HG02870 (cell line): ENCODE measurements at regions not wholly inside any gene's neighbourhood (a gene's known extent, or its start where the extent isn't known, plus 50 kb on each side); places are given as distances from the start of the nearest gene placed in this dataset.

Experiments used
- ATAC-seq: cut with Tn5 transposase; IDR thresholded peaks from one replicate; pipeline ENCODE4 v1.9.1; 2021; ENCODE audit warnings: mild to moderate bottlenecking, moderate library complexity; ENCODE audit not compliant: unreplicated experiment

DNA sequence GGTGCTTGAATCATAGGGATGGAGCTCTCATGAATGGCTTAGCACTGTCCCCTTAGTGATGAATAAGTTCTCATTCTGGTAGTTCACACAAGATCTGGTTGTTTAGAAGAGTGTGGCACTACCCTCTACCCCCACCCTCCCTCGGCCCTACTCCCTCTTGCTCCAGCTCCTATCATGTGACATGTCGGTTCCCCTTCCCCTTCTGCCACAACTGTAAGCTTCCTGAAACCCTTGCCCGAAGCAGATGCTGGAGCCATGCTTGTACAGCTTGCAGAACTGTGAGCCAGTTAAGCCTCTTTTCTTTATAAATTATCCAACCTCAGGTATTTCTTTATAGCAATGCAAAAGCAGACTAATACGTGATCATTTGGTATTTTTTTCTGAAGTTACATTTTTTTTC, 1012.6 kb downstream of the BCL11A start:
- ATAC-seq = no peak

DNA sequence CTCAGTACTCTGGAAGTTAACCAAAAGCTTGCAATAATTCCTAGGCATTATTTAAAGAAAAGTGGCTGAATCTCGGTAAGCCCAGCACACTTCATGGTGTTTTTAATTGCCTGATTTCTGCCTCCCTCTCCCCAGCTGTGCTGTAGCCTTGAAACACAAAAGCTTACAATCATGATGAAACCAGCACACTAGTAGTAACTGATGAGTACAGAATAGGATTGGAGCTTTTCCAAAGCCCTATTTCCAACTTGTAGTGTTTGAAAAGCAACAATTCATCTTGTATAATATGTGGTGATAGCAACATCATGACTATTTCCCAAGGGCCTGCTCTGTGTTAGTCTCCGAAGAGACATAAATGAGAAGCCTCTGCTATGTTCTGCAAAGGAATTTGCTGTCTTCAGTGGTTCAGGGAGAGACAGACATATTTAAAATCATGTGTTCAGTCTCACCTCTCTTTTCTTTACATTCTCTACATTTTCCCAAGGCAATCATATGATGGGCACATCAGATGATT, 1015.0 kb downstream of the BCL11A start:
- ATAC-seq = no peak

DNA sequence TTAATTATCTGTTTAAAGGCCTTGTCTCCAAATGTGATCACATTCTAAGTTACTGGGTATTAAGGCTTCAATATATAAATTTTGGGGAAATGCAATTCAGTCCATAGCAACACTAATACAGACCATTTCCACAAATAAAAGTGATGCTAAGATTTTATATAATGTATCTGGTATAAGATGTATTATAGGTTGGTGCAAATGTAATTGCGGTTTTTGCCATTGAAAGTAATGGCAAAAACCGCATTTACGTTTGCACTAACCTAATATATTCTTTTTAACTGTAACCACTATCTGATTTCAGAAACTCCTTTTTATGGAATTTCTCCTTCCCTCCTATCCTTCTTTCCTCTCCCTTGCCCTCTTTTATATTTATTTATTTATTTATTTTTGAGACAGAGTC, 1020.6 kb downstream of the BCL11A start:
- no peak for ATAC-seq

DNA sequence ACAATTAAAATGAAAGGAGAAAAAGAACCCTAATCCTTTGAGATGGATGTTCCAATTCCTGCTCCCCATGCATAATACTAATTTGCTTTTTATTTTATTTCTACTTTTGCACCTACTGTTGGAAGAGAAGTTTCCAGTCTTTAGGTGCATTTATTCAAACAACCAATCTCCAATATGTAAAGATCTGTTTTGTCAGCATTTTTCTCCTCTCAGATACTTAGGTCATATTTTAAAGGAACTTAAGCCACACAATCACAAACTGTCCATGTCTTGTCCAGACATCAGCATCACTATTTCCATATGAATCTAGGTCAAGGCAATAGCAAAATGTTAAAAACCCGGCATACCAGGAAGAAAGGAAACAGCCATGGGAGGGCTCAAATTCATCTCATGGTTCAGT, 1023.2 kb downstream of the BCL11A start:
- ATAC-seq = no peak

DNA sequence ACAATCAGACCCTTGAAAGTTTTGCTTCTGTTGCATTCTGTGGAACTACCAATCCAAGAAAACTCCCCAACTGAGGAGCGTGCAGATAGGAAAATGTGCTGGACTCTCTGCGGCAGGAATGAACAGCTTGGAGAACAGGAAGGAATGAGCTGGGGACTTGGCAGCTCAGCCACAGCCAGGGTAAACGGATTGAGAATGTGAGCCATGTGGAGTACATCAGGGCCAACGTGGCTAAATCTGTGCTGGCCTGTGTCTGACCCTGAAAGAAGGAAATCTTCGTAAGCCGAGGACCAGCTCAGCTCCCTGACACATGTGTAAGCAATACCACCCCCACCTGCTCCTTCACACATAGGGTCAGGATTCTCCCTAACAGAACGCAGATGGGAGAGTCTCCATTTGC, 1023.7 kb downstream of the BCL11A start:
- ATAC-seq = no peak

DNA sequence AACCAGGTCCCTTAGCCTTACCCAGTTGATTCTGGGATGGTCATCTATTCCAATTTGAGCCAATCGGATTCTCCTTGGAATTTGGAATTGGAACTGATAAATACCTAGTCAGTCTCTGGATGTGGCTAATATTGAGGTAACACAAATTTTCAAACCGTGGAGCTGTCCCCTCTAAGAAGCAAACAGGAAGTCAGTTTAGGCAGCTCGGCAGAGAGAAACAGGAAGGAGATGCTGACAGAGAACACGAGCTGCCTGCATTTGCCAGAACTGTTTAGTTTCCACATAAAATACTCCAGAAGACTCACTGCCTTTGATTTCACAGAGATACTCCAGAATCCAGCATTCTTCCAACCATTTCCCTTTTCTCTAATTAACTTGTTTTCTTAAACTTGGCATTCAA, 1024.9 kb downstream of the BCL11A start:
- no peak for ATAC-seq

DNA sequence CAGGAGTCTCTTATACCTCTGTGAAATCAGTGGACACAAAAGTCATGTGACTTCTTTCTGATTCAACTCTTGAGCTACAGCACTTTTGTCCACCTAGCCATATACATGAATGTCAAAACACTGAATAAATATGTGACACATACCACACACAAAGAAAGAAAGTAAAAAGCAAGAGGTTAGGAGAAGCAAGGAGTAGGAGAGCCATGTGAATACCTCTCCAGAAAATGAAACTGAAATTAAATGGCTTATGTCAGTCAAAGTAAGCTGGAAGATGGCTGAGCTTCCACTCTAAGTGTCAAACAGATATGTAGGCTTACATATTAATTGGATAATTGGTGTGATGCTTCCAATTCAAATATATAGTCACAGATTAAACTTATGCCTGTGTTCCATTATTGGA, 1050.5 kb downstream of the BCL11A start:
- ATAC-seq = no peak

DNA sequence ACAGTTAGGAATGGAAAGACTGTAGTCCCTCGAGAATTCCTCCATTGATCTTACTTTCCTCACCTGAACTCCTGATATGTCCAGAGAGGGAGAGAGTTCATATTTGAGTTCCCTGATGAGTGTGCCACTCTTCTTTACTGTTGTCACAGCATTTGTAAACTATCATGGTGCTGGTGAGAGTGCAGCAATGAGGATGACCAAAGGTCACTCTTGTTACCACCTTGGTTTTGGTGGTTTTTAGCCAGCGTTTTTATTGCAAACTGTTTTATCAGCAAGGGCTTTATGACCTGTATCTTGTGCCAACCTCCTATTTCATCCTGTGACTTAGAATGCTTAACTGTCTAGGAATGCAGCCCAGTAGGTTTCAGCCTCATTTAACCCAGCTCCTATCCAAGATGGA, 1062.5 kb downstream of the BCL11A start:
- no peak for ATAC-seq

DNA sequence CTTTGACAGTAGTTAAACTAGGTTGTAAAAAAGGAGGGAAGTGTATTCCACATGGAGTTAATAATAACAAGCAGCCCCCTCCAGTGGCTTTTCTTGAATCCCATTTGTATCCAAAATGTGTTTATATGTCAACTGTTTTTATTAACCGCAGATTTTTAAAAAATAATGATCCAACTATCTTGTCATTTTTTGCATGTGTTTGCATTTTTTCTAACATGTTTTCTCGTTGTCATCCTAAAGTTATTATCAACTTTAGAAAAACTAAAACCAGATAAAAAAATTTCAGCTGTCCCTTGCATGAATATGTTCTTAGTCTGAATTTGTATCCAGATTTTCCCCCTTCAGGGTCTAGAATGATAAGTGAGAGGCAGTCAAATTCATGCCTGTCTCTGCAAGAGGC, 1063.3 kb downstream of the BCL11A start:
- no peak for ATAC-seq

DNA sequence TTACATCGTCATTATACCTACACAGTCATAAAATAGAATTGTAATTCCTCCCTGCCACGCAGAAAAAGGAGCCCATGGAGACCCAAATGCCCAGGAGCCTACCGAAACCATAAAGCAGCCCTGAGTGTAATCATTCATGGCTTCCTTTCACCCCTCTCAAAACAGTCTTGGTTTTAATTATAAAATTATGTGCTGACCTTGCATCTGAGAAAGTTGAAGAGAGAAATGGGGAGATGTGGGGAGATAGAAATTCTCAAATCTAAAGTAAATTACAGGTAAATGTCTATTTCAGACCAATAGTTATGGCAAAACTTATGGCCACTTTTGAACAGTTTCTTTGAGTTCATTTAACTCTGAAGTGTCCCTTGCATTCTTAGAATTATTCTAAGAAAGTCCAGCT, 1068.8 kb downstream of the BCL11A start:
- no peak for ATAC-seq

DNA sequence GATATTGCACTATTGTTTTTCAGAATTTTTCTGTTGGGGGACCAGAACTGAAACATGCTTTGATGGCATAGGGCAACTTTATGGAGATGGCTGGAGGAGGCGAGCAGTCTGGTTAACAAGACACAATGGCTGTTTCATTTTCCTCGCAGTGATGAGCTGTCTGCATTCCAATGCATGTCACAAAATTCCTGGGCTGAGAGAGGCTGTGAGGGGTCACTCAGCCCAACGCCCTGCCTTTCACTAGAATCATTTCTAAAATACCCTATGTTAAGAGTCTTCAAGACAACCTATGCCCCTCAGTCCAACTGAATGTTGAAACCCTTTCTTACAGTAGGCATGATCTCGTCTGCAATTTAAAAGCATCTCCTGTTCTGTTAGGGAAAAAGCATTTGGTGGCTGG, 1090.0 kb downstream of the BCL11A start:
- no peak for ATAC-seq

DNA sequence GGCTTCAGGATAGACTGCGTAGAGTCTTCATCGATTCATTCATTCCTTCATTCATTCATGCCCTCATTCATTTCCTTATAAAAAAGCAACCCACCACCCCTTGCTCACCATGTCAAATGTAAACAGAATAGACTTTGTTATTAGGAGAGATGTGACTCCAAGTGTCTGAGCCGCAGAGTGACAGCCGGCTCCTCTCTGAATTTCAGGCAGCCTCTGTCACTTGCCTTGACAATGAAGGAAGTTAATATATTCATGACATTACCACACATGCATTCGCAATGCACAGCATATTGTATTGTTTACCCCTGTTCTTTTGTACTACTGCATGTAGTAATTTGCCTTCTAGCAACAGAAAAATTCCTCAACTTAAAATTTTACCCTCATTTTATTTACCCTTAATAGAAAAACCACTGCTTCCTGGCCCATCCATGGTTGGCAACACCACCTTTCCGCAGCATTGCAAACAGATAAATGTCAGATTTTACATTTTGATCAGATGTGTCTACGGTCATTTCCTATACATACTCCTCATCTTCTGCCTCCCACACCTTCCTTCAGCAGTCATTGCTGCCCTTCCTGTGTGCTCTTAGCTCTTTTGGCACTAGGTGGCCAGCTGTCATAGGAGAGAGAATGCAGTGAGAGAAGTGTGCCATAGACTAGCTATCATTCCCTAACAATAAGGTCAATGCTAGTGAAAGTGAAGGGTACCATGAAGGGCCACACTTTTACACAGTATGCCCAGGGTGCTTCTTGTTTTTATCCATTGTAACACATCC, 1090.8 kb downstream of the BCL11A start:
- no peak for ATAC-seq

DNA sequence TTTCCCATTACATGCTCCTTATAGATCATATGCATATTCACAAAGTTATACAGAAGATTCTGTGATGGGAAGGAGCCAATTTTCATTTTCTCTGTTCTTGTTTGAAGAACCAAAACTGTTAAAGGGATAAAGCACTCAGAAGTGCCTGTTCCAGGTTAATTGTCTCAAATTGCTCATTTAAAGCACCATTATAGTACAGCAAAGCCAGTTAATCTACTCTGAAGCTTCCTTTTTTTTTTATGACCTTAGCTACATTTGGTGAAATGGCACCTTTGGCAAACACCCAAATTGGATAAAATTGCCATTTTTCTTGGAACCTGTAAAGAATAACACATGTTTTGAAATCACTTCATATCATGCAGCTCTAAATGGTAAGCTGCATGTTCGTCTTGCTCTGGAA, 1092.3 kb downstream of the BCL11A start:
- ATAC-seq = no peak

DNA sequence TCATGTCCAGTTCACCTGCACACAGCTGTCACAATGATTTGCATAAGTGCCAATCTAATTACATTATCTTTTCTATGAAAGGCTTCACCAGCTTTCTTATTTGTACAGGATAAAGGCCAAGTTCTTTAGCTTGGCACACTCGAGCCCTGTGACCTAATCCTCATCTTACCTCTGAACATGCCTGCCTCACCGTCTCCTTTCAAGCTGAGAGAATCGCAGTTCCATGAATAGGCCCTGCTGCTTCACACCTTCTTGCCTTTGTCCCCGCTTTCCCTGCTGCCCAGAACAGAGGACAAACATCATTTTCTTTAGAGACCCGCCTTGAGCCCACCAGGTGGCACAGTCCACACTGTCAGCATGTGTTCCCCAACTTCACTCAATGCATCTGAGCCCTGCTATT, 1094.7 kb downstream of the BCL11A start:
- no peak for ATAC-seq

DNA sequence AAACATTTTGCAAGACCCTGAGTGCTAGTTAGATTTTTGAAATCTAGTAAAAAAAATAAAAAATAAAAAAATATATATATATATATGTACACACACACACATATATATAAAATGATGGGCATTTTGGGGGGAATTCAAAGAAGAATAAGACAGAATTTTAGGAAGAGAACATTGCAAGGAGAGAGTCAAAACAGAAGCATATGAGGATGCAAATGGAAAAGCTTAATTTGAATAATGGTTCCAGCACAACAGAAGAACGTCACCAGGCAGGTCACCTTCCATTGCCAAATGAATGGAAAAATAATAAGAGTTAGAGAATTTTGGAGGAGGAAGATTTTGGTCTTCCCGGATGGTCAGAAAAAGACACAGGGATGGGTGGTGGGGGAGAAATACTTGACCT, 1097.2 kb downstream of the BCL11A start:
- no peak for ATAC-seq

DNA sequence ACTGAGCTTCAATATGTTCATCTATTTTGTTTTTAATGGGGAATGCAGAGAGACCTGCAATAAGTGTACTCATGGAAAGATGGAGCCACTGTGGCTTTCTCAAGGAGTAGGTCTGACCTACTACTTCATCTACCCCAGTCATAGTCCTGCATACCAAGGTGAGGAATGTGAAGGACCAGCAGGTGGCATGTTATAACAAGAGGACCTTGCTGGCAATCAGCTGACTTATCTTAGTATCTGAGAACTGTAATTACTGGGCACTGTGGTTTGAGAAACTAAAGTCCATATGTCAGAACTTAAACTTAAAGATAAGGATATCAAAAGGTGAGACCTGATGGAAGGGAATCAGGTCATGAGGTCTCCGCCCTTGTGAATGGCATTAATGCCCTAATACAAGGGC, 1104.2 kb downstream of the BCL11A start:
- ATAC-seq = no peak

DNA sequence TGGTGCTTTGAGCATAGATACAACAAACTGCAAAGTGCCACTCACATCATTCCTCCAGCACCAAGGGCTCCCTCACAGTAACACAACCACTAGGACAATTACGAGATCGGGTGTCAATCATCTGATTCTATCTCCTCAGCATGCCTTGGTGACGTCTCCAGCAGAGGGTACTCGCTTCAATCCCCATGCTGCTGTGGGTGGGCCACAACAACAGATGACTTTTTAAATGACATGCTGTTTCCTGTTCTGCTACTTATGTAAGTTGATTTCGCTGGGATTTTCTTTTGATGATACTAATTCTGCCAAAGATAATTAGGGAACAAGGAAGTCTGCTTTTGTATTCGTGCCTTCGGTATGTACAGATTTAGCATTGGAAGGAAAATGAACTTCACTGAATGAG, 1113.0 kb downstream of the BCL11A start:
- no peak for ATAC-seq

DNA sequence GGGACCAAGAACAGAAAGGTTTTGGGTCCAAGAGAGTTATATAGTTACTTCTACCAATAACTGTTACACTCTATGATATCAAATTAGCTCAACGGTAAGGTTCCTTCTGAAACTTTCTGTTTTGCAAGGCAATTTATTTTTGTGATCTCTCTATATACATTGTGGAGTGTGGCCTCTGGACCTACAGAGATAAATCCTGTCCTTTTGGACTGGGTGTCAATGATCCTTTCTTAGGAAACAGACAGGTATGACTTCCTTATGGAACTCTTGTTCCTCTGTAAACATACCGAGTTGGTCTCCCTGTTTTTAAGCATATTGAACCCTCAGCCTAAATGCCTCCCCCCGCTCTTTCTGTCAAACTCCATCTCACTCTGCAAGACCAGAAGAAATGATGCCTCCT, 1117.8 kb downstream of the BCL11A start:
- no peak for ATAC-seq

DNA sequence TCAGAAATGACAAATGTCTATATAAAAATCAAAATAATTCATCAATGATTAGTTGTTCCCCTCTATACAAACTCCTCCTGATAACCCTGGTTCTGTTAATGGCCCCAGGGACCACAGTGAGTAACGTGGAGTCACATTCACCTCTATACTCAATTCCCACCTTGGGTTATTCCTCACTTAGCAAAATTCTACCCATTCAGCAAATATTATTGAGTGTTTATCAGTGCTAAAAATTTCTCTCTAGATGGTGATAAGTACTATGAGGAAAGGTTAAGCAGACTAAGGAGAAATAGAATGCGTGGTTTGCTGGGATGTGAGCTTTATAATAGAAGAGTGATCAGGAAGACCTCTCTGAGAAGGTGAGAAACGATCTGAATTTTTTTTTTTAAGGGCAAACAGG, 1124.5 kb downstream of the BCL11A start:
- no peak for ATAC-seq

DNA sequence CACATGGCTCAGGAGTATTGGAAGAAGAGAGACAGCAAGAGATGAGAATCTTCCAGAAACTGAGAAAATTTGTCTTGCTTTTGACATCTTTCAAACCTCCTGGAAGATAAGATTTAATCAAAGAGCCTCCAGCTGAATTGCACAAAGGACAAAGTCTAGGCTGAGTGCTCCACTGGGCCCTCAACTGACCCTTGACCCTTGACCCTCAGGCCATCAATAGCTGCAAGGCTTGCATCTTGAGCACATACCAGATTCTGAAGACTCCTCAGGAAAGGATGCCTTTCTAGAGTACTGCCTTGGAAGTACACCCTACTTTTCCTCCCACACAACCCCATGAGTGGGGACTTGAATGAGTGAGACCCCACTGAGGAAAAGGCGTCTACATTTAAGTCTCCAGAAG, 1125.5 kb downstream of the BCL11A start:
- ATAC-seq = no peak

DNA sequence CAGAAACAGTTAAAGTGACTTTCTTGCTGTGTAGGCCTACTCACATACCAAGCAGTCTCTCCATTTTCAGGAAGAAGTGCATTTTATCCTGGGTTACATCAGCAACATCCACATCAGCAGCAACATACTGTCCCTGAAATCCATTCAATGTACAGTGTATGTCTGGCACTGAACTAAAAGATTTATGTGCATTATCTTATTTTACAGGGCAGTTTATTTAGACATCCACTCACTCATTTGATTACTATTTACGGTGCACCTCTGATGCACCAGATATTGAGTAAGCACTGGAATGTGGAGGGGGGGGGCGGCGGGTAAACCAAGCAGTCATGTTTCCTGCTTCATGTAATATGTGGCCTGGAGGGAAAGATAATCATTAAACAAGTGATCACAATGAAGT, 1128.2 kb downstream of the BCL11A start:
- ATAC-seq = no peak

DNA sequence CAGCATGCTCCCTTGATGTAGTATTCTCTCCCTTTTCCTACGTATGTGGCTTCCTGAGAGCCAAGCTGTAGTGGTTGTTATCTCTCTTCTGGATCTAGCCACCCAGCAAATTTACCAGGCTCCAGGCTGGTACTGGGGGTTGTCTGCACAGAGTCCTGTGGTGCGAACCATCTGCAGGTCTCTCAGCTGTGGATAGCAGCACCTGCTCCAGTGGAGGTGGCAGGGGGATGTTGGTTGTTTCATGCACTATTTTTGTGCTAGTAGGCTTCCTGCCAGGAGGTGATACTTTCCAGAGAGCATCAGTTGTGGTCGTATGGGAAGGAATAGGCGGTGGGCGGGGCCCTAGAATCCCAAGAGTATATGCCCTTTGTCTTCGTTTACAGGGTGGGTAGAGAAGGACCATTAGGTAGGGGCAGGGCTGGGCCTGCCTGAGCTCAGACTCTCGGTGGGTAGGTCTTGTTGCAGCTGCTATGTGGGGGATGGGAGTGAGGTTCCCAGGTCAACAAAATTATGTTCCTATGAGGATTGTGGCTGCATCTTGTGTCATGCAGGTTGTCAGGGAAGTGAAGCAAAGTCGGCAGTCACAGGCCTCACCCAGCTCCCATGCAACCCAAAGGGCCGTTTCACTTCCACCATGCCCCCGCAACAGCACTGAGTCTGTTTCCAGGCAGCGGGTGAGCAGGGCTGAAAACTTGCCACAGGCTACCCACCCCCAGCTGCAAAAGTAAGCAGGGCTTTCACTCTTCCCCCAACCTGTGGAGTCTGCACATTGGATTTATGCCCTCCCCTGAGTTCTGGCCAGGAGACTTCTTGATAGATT, 1139.5 kb downstream of the BCL11A start:
- ATAC-seq = no peak
